PC-3 (cell line): ENCODE measurements at regions not wholly inside any gene's neighbourhood (a gene's known extent, or its start where the extent isn't known, plus 50 kb on each side); places are given as distances from the start of the nearest gene placed in this dataset.

Source experiments
- ATAC-seq: fragments of 200-7000 bp; cut with Tn5 transposase; 2 replicates; pipeline ENCODE4 v1.9.1; 2020; ENCODE audit warnings: mild to moderate bottlenecking, moderate library complexity
- BruUV-seq: library from RNA; stranded (reverse); fragments of 400-500 nt; replicated peaks from 2 replicates; lab custom pipeline; 2021; lab: Mats Ljungman, UMichigan
- CTCF ChIA-PET: fragments of 300-600 bp; sonication (Branson Sonifier 250); formaldehyde crosslinking; loops from one replicate; lab custom pipeline; 2022; ENCODE audit warnings: antibody characterized with exemption; lab: Charles Lee
- POLR2A ChIA-PET: fragments of 300-600 bp; sonication (Branson Sonifier 250); formaldehyde crosslinking; loops from one replicate; lab custom pipeline; 2022; ENCODE audit warnings: antibody characterized with exemption; ENCODE audit not compliant: unreplicated experiment; lab: Charles Lee
- DNase-seq: peaks from one replicate; pipeline ENCODE4 v3.0.0-alpha.2; 2015
- H2AFZ ChIP-seq: fragments of 300-600 bp; sonication (generic); 2 replicates; pipeline ENCODE4 v1.6.0; 2016; ENCODE audit warnings: antibody characterized with exemption, low read length
- H3F3A ChIP-seq: fragments of 300-600 bp; sonication (generic); one replicate; pipeline ENCODE4 v1.6.0; 2017; ENCODE audit warnings: antibody characterized with exemption, low read length, control low read depth, mild to moderate bottlenecking; ENCODE audit not compliant: unreplicated experiment
- H3K27ac ChIP-seq: fragments of 300-600 bp; sonication (generic); 2 replicates; pipeline ENCODE4 v1.5.1; 2016; ENCODE audit warnings: mild to moderate bottlenecking, low read length
- H3K27me3 ChIP-seq: fragments of 300-600 bp; sonication (generic); 2 replicates; pipeline ENCODE4 v1.6.1; 2016; ENCODE audit warnings: low read length, mixed read lengths
- H3K36me3 ChIP-seq: fragments of 300-600 bp; sonication (generic); 2 replicates; pipeline ENCODE4 v1.6.1; 2016; ENCODE audit warnings: low read depth, mixed run types, low read length, mixed read lengths
- H3K4me1 ChIP-seq: fragments of 300-600 bp; sonication (generic); 2 replicates; pipeline ENCODE4 v1.5.1; 2016; ENCODE audit warnings: low read length; ENCODE audit not compliant: insufficient read depth
- H3K4me2 ChIP-seq: fragments of 300-600 bp; sonication (generic); 2 replicates; pipeline ENCODE4 v1.6.0; 2016; ENCODE audit warnings: low read length
- H3K4me3 ChIP-seq: fragments of 300-600 bp; sonication (generic); 2 replicates; pipeline ENCODE4 v1.5.1; 2016; ENCODE audit warnings: mild to moderate bottlenecking, low read length, mixed read lengths
- H3K79me2 ChIP-seq: fragments of 300-600 bp; sonication (generic); 2 replicates; pipeline ENCODE4 v1.6.1; 2017; ENCODE audit warnings: low read length, mixed read lengths
- H3K9ac ChIP-seq: fragments of 300-600 bp; sonication (generic); 2 replicates; pipeline ENCODE4 v1.6.0; 2016; ENCODE audit warnings: mild to moderate bottlenecking, low read length
- H3K9me2 ChIP-seq: fragments of 300-600 bp; sonication (generic); replicated peaks from 2 replicates; pipeline ENCODE4 v1.6.1; 2016; ENCODE audit warnings: mixed run types, low read length, mixed read lengths
- H3K9me3 ChIP-seq: fragments of 300-600 bp; sonication (generic); 2 replicates; pipeline ENCODE4 v1.6.1; 2016; ENCODE audit warnings: low read length, mixed read lengths
- H4K20me1 ChIP-seq: fragments of 300-600 bp; sonication (generic); 2 replicates; pipeline ENCODE4 v1.6.1; 2016; ENCODE audit warnings: low read length, mixed read lengths
- CTCF ChIP-seq: fragments of 300-600 bp; sonication (generic); conservative IDR thresholded peaks from 2 replicates; pipeline ENCODE4 v1.5.1; 2017; ENCODE audit warnings: antibody characterized with exemption, low read depth, mild to moderate bottlenecking, low read length
- EZH2 ChIP-seq: fragments of 300-600 bp; sonication (generic); IDR thresholded peaks from one replicate; pipeline ENCODE4 v1.6.1; 2017; ENCODE audit warnings: antibody characterized with exemption, mild to moderate bottlenecking, low read length; ENCODE audit not compliant: unreplicated experiment
- EZH2phosphoT487 ChIP-seq: fragments of 300-600 bp; sonication (generic); IDR thresholded peaks from 2 replicates; pipeline ENCODE4 v1.6.1; 2018; ENCODE audit warnings: mild to moderate bottlenecking, antibody characterized with exemption, low read length, borderline replicate concordance
- intact Hi-C: fragments of 100-400 bp; cut with micrococcal nuclease; formaldehyde crosslinking; loops from 2 replicates; pipeline ENCODE4 v1.9.0; 2023

DNA sequence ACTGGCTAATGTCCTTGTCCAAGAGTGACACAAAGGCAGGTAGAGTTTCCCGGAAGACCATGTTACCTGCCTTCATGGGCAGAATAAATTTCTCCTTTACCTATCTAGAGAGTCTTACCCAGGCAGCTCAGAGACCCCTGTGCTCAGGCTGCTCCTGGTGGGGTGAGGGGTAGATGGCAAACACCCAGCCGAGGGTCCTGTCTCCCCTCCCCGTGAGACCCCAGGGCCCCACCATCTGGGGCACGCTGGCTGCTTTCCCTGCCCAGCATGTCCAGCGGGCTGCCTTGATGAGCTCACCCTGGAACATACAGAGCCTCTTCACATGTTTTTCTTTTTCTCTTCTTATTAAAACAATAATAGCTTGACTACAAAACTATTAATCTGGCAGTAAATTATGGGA, 116.5 kb downstream of the EDN3 start:
- no TSS peak for BruUV-seq
- intact Hi-C loops = no loop called here
- ChIA-PET POLR2A (no interaction called here), CTCF (no interaction called here)
- H3K27ac ChIP-seq = no peak overlapping the region
- no peaks in the 10 kb centered on the region for H4K20me1 ChIP-seq
- no peak for DNase-seq
- no peak for ATAC-seq
- H3F3A ChIP-seq = no peaks in the 10 kb centered on the region
- H3K27me3 ChIP-seq = peaks cover 88% of the 10 kb centered on the region
- no peak overlapping the region for H2AFZ ChIP-seq
- H3K4me1 ChIP-seq = no peaks in the 10 kb centered on the region
- no peak overlapping the region for H3K4me2 ChIP-seq
- H3K9ac ChIP-seq = no peak overlapping the region
- H3K9me2 ChIP-seq = no peaks in the 10 kb centered on the region
- H3K79me2 ChIP-seq = no peaks in the 10 kb centered on the region
- no peaks in the 10 kb centered on the region for H3K36me3 ChIP-seq
- no peak overlapping the region for H3K4me3 ChIP-seq
- TF ChIP-seq EZH2phosphoT487 = no peak
- TF ChIP-seq CTCF = no peak
- no peak for TF ChIP-seq EZH2
- H3K9me3 ChIP-seq = no peaks in the 10 kb centered on the region

- Histone ChIP-seq H3K79me2 (no peaks in the 10 kb centered on the region), H3K9me3 (no peaks in the 10 kb centered on the region), H4K20me1 (no peaks in the 10 kb centered on the region), H3K9ac (no peak overlapping the region), H2AFZ (no peak overlapping the region), H3K4me3 (no peak overlapping the region), H3F3A (no peaks in the 10 kb centered on the region), H3K4me1 (no peaks in the 10 kb centered on the region), H3K36me3 (no peaks in the 10 kb centered on the region), H3K27me3 (peaks cover 70% of the 10 kb centered on the region), H3K9me2 (no peaks in the 10 kb centered on the region), H3K4me2 (no peak overlapping the region), H3K27ac (no peak overlapping the region)
- POLR2A ChIA-PET = no interaction called here
- DNase-seq (no peak), ATAC-seq (no peak)
- no peak for TF ChIP-seq CTCF
- TF ChIP-seq EZH2 = no peak
- TF ChIP-seq EZH2phosphoT487 = no peak
- BruUV-seq = no TSS peak
- CTCF ChIA-PET = no interaction called here
- intact Hi-C loops = no loop called here
Observed at GRCh38 chr20:59421089-59421488, 120.7 kb downstream of the EDN3 start.

DNA sequence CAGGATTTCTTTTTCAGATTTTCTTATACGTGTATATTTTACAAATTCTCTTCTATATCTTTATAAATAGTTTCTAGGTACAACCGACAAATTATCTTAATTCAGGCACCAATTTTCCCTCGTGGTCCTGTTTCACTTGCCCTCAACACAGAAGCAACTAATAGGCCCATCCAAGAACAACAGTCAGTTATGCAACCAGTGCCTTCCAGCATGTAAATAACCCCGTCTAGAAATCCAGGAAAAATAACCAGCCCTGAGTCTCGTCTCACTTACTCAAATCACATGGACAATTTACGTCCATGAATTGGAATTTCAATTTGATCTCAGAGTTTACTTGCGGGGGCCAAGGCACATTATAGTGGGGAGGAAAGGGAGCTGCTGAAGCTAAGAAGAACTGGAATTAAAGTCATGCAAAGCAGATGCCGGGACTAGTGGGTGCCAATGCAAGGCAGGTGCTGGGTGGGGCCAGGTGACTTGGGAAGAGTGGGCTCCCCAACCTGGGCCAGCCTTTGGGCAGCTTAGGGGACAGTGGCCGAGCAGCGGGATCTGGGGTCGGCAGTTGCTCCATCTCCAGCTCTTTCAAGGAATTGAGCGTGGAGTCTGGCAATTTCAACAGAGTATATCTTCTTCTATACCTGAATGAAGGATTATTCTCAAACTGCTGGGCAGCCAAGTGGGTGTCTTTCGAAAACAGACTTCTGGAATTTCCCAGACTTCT, 121.7 kb downstream of the EDN3 start:
- Histone ChIP-seq H3K9ac (no peak overlapping the region), H2AFZ (no peak overlapping the region), H3K27ac (no peak overlapping the region), H3K9me3 (no peaks in the 10 kb centered on the region), H4K20me1 (no peaks in the 10 kb centered on the region), H3K4me2 (no peak overlapping the region), H3K9me2 (no peaks in the 10 kb centered on the region), H3K4me3 (no peak overlapping the region), H3K27me3 (peaks cover 66% of the 10 kb centered on the region), H3K36me3 (no peaks in the 10 kb centered on the region), H3K79me2 (no peaks in the 10 kb centered on the region), H3K4me1 (no peaks in the 10 kb centered on the region), H3F3A (no peaks in the 10 kb centered on the region)
- ChIA-PET POLR2A (no interaction called here), CTCF (no interaction called here)
- TF ChIP-seq EZH2phosphoT487 = no peak
- TF ChIP-seq CTCF = no peak
- TF ChIP-seq EZH2 = no peak
- ATAC-seq (no peak), DNase-seq (no peak)
- intact Hi-C loops = no loop called here
- no TSS peak for BruUV-seq
